OCI-LY1 (cell line): ENCODE measurements at regions not wholly inside any gene's neighbourhood (a gene's known extent, or its start where the extent isn't known, plus 50 kb on each side); places are given as distances from the start of the nearest gene placed in this dataset.

Source experiments
- H2AFZ ChIP-seq: fragments of 200-600 bp; sonication (generic), shearing (Covaris generic); 2 replicates; pipeline ENCODE4 v1.6.0; 2014; ENCODE audit warnings: antibody characterized with exemption, mild to moderate bottlenecking, low read length
- H3F3A ChIP-seq: fragments of 200-600 bp; sonication (generic), shearing (Covaris generic); 2 replicates; pipeline ENCODE4 v1.6.0; 2014; ENCODE audit warnings: mild to moderate bottlenecking, antibody characterized with exemption, low read length, moderate library complexity; ENCODE audit not compliant: insufficient read depth
- H3K27ac ChIP-seq: fragments of 200-600 bp; sonication (generic); 2 replicates; pipeline ENCODE4 v1.5.1; 2014; ENCODE audit warnings: low read length, mixed run types, mild to moderate bottlenecking, low read depth; ENCODE audit not compliant: poor library complexity, severe bottlenecking
- H3K27me3 ChIP-seq: fragments of 200-600 bp; sonication (generic); 2 replicates; pipeline ENCODE4 v1.6.0; 2014; ENCODE audit warnings: antibody characterized with exemption, mild to moderate bottlenecking, low read length, moderate library complexity; ENCODE audit not compliant: insufficient read depth
- H3K36me3 ChIP-seq: fragments of 200-600 bp; sonication (generic); 2 replicates; pipeline ENCODE4 v1.6.1; 2014; ENCODE audit warnings: mild to moderate bottlenecking, antibody characterized with exemption, low read length, moderate library complexity, mixed read lengths; ENCODE audit not compliant: insufficient read depth
- H3K4me1 ChIP-seq: fragments of 200-600 bp; sonication (generic); 2 replicates; pipeline ENCODE4 v1.5.1; 2014; ENCODE audit warnings: mild to moderate bottlenecking, low read length, moderate library complexity; ENCODE audit not compliant: insufficient read depth, severe bottlenecking
- H3K4me2 ChIP-seq: fragments of 200-600 bp; sonication (generic), shearing (Covaris generic); 2 replicates; pipeline ENCODE4 v1.6.1; 2014; ENCODE audit warnings: low read length
- H3K4me3 ChIP-seq: fragments of 200-600 bp; sonication (generic); 2 replicates; pipeline ENCODE4 v1.5.1; 2014; ENCODE audit warnings: low read length, low read depth, mild to moderate bottlenecking, mixed read lengths; ENCODE audit not compliant: poor library complexity, severe bottlenecking
- H3K79me2 ChIP-seq: fragments of 200-600 bp; shearing (Covaris generic); 2 replicates; pipeline ENCODE4 v1.6.1; 2016; ENCODE audit warnings: mixed run types, low read length, mixed read lengths; ENCODE audit not compliant: insufficient read depth
- H3K9ac ChIP-seq: fragments of 200-600 bp; sonication (generic), shearing (Covaris generic); 2 replicates; pipeline ENCODE4 v1.6.1; 2014; ENCODE audit warnings: mild to moderate bottlenecking, low read length, mixed read lengths
- H3K9me2 ChIP-seq: fragments of 200-600 bp; sonication (generic), shearing (Covaris generic); 2 replicates; pipeline ENCODE4 v1.6.1; 2014; ENCODE audit warnings: low read depth, mild to moderate bottlenecking, low read length, mixed read lengths
- H3K9me3 ChIP-seq: fragments of 200-600 bp; shearing (Covaris generic); 2 replicates; pipeline ENCODE4 v1.6.1; 2014; ENCODE audit warnings: low read length, mixed read lengths
- H4K20me1 ChIP-seq: fragments of 200-600 bp; sonication (generic), shearing (Covaris generic); 2 replicates; pipeline ENCODE4 v1.6.0; 2016; ENCODE audit warnings: mild to moderate bottlenecking, low read length; ENCODE audit not compliant: insufficient read depth
- CTCF ChIP-seq: fragments of 200-600 bp; sonication (generic), shearing (Covaris generic); IDR thresholded peaks from 2 replicates; pipeline ENCODE4 v1.5.1; 2017; ENCODE audit warnings: mild to moderate bottlenecking, antibody characterized with exemption, low read length, moderate library complexity, mixed read lengths
- EZH2 ChIP-seq: fragments of 200-600 bp; sonication (generic), shearing (Covaris generic); IDR thresholded peaks from 2 replicates; pipeline ENCODE4 v1.8.0; 2017; ENCODE audit warnings: borderline replicate concordance, mixed run types, mild to moderate bottlenecking, antibody characterized with exemption, low read length, moderate library complexity, mixed read lengths

GRCh38 chr1:29691499-29691898 lies 455.2 kb downstream of the PTPRU start:
- TF ChIP-seq CTCF (no peak), EZH2 (no peak)
- Histone ChIP-seq H3K9ac (no peak overlapping the region), H3K4me3 (no peak overlapping the region), H3K9me3 (no peaks in the 10 kb centered on the region), H2AFZ (no peak overlapping the region), H3K27me3 (peaks cover 8% of the 10 kb centered on the region), H3K9me2 (no peaks in the 10 kb centered on the region), H4K20me1 (no peaks in the 10 kb centered on the region), H3K4me2 (no peak overlapping the region), H3K79me2 (no peaks in the 10 kb centered on the region), H3K27ac (no peak overlapping the region), H3F3A (no peaks in the 10 kb centered on the region), H3K4me1 (no peaks in the 10 kb centered on the region), H3K36me3 (no peaks in the 10 kb centered on the region)

- Histone ChIP-seq H3F3A (no peaks in the 10 kb centered on the region), H3K9me3 (no peaks in the 10 kb centered on the region), H3K27ac (no peak overlapping the region), H4K20me1 (no peaks in the 10 kb centered on the region), H3K9ac (no peak overlapping the region), H2AFZ (no peak overlapping the region), H3K4me2 (no peak overlapping the region), H3K36me3 (no peaks in the 10 kb centered on the region), H3K4me1 (no peaks in the 10 kb centered on the region), H3K9me2 (no peaks in the 10 kb centered on the region), H3K79me2 (no peaks in the 10 kb centered on the region), H3K4me3 (no peak overlapping the region), H3K27me3 (peaks cover 4% of the 10 kb centered on the region)
- TF ChIP-seq CTCF: no peak
- no peak for TF ChIP-seq EZH2
These were observed 453.8 kb downstream of the PTPRU start for GRCh38 chr1:29690156-29690555.

GRCh38 chr1:29689372-29690030 lies 453.2 kb downstream of the PTPRU start:
- no peak overlapping the region for H3K4me2 ChIP-seq
- no peak overlapping the region for H3K27ac ChIP-seq
- no peaks in the 10 kb centered on the region for H3K79me2 ChIP-seq

More at GRCh38 chr1:29689372-29690030, 453.2 kb downstream of the PTPRU start:
- Histone ChIP-seq H3K4me3 (no peak overlapping the region), H3K9me2 (no peaks in the 10 kb centered on the region), H3K4me1 (no peaks in the 10 kb centered on the region), H2AFZ (no peak overlapping the region), H3K9ac (no peak overlapping the region), H3K36me3 (no peaks in the 10 kb centered on the region), H3F3A (no peaks in the 10 kb centered on the region), H3K27me3 (peaks cover 4% of the 10 kb centered on the region), H4K20me1 (no peaks in the 10 kb centered on the region), H3K9me3 (no peaks in the 10 kb centered on the region)
- TF ChIP-seq EZH2 (no peak), CTCF (peak; percentile 9; the same call in 1 of the 2 replicates)
